Suprapubic skin (tissue), 4 donors: ENCODE measurements at regions not wholly inside any gene's neighbourhood (a gene's known extent, or its start where the extent isn't known, plus 50 kb on each side); places are given as distances from the start of the nearest gene placed in this dataset.

Experiments
- DNase-seq, 2 donors: peaks; one replicate each; pipeline ENCODE4 v3.0.0-alpha.2; 2019; ENCODE audit warnings: low spot score in 2 of 2
- H3K27ac ChIP-seq: fragments of 200-600 bp; sonication (generic); one replicate; pipeline ENCODE4 v1.5.1; 2019
- H3K27me3 ChIP-seq: fragments of 200-600 bp; sonication (generic); one replicate; pipeline ENCODE4 v1.5.1; 2019
- H3K36me3 ChIP-seq: fragments of 200-600 bp; sonication (generic); one replicate; pipeline ENCODE4 v1.5.1; 2019
- H3K4me1 ChIP-seq: fragments of 200-600 bp; sonication (generic); one replicate; pipeline ENCODE4 v1.5.1; 2019
- H3K4me3 ChIP-seq: fragments of 200-600 bp; sonication (generic); one replicate; pipeline ENCODE4 v1.5.1; 2019; ENCODE audit warnings: mild to moderate bottlenecking
- H3K9me3 ChIP-seq: fragments of 200-600 bp; sonication (generic); one replicate; pipeline ENCODE4 v1.5.1; 2019
- CTCF ChIP-seq, 2 donors: fragments of 200-600 bp in 1 of 2; fragments of 450-650 bp in 1 of 2; sonication (generic) in 1 of 2; IDR thresholded peaks; one replicate each; pipeline ENCODE4 v1.5.1; 2016 to 2019; ENCODE audit warnings: antibody characterized with exemption in 2 of 2, mild to moderate bottlenecking in 1 of 2, moderate library complexity in 1 of 2
- EP300 ChIP-seq: sonication (generic); formaldehyde crosslinking; IDR thresholded peaks from one replicate; pipeline ENCODE4 v1.6.1; 2017; ENCODE audit warnings: antibody characterized with exemption
- POLR2A ChIP-seq, 2 donors: fragments of 450-650 bp; IDR thresholded peaks; one replicate each; pipeline ENCODE4 v1.6.1; 2017; ENCODE audit warnings: antibody characterized with exemption in 2 of 2, mild to moderate bottlenecking in 2 of 2, moderate library complexity in 2 of 2
- POLR2AphosphoS5 ChIP-seq, 3 donors: sonication (generic); formaldehyde crosslinking; IDR thresholded peaks; one replicate each; pipeline ENCODE4 v1.6.1; 2017; ENCODE audit warnings: antibody characterized with exemption in 3 of 3
- WGBS: methylation state at CpG from one replicate; pipeline ENCODE4 v1.1.5; 2018; 5-methylcytosine and 5-hydroxymethylcytosine counted together

DNA sequence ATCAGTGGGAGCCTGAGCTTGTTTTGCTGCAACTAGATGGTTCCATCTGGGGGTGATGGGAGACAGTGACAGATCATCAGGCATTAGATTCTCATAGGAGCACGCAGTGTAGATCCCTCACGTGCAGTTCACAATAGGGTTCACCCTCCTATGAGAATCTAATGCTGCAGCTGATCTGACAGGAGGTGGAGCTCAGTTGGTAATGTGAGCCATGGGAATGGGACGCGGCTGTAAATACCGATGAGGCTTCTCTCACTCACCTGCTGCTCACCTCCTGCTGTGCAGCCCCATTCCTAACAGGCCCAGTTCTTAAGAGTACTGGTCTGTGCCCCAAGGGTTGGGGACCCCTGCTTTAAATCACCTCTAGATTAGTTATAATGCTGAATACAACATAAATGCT lies 137.5 kb upstream of the PLEKHM1 start:
- Histone ChIP-seq H3K27ac (no peak overlapping the region), H3K4me3 (no peak overlapping the region), H3K9me3 (no peaks in the 10 kb centered on the region), H3K27me3 (no peaks in the 10 kb centered on the region), H3K36me3 (peaks cover 55% of the 10 kb centered on the region), H3K4me1 (no peaks in the 10 kb centered on the region)
- no peak for TF ChIP-seq EP300
- no peak for TF ChIP-seq POLR2AphosphoS5 (IDR thresholded peaks at IDR 0.05)
- TF ChIP-seq POLR2A (IDR thresholded peaks at IDR 0.05), result no peak
- no peak for TF ChIP-seq CTCF (IDR thresholded peaks at IDR 0.05)
- 77% methylated on average over 5 of the region's 5 CpGs for WGBS
- DNase-seq, result no peak

DNA sequence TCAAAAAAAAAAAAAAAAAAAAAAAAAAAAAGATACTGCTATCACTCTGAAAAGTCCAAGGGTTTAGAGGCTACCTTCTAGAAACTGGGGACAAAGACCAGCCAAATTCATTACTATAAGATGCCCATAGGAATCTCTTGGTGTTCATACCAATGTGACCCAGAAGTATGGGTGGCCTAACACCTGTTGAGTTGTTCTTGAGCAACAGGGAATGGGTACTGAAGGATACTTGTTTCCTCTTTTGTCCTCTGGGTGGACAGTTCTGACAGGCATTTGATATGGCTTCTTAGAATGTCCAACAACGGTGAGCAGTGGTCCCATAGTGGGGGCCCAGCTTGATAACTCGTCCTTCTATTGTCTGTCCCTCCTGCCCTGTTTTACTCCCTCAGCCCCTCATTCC lies 141.4 kb upstream of the PLEKHM1 start:
- DNase-seq, result no peak
- WGBS, result 100% methylated on average over 2 of the region's 2 CpGs
- TF ChIP-seq POLR2AphosphoS5 (IDR thresholded peaks at IDR 0.05) (no peak), CTCF (IDR thresholded peaks at IDR 0.05) (no peak), EP300 (no peak), POLR2A (IDR thresholded peaks at IDR 0.05) (no peak)
- Histone ChIP-seq H3K36me3 (peaks cover 74% of the 10 kb centered on the region), H3K27ac (no peak overlapping the region), H3K9me3 (no peaks in the 10 kb centered on the region), H3K4me3 (no peak overlapping the region), H3K4me1 (no peaks in the 10 kb centered on the region), H3K27me3 (no peaks in the 10 kb centered on the region)

DNA sequence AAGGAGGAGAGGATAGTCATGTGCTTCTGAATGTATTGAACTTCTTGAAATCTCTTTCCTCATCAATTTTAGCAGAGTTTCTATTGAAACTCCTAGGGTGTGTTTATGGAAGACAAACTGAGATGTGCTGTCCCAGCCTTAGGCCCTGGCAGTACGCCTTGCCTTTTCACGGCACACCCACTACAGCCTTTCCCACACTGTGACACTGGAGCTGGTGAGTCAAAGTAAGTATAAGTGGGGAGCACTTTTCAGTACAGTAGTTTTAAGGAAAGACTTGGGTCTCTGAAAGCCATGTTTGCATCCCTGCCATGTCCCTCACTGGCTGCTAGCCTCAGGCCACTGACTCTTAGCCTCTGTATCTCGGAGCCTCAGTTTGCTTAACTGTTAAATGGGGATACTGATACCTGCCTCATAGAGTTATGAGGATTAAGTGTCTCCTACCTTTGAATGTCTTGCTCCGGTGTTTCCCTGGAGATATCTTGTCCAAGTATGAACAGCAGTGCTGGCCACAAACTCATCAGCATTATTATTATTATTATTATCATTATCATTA lies 144.7 kb upstream of the CRHR1 start:
- 69% methylated on average over 4 of the region's 4 CpGs for WGBS
- Histone ChIP-seq H3K27me3 (no peaks in the 10 kb centered on the region), H3K4me3 (no peak overlapping the region), H3K27ac (no peak overlapping the region), H3K4me1 (no peaks in the 10 kb centered on the region), H3K9me3 (no peaks in the 10 kb centered on the region), H3K36me3 (peaks cover 26% of the 10 kb centered on the region)
- DNase-seq, result no peak
- TF ChIP-seq POLR2AphosphoS5 (IDR thresholded peaks at IDR 0.05), result no peak
- no peak for TF ChIP-seq POLR2A (IDR thresholded peaks at IDR 0.05)
- TF ChIP-seq CTCF (IDR thresholded peaks at IDR 0.05), result no peak
- TF ChIP-seq EP300, result no peak

- TF ChIP-seq CTCF (IDR thresholded peaks at IDR 0.05) (peak; percentile 91 to 92), POLR2A (IDR thresholded peaks at IDR 0.05) (no peak)
- Histone ChIP-seq H3K27ac (no peak overlapping the region), H3K27me3 (peaks cover 4% of the 10 kb centered on the region), H3K4me1 (no peaks in the 10 kb centered on the region), H3K4me3 (no peak overlapping the region), H3K9me3 (no peaks in the 10 kb centered on the region), H3K36me3 (peaks cover 18% of the 10 kb centered on the region)
- DNase-seq, result peak in 1 of 2 donors; percentile 69
- 11% methylated on average over 3 of the region's 3 CpGs for WGBS
Measured at GRCh38 chr17:45640141-45640850, 143.8 kb upstream of the CRHR1 start.

GRCh38 chr17:45641541-45641940 lies 142.6 kb upstream of the CRHR1 start:
- Histone ChIP-seq H3K4me3 (no peak overlapping the region), H3K27me3 (peaks cover 9% of the 10 kb centered on the region), H3K27ac (no peak overlapping the region), H3K36me3 (peaks cover 6% of the 10 kb centered on the region), H3K9me3 (no peaks in the 10 kb centered on the region), H3K4me1 (no peaks in the 10 kb centered on the region)
- WGBS, result 81% methylated on average over 5 of the region's 5 CpGs
- DNase-seq, result no peak
- TF ChIP-seq POLR2A (IDR thresholded peaks at IDR 0.05), result no peak
- no peak for TF ChIP-seq EP300
- no peak for TF ChIP-seq POLR2AphosphoS5 (IDR thresholded peaks at IDR 0.05)
- no peak for TF ChIP-seq CTCF (IDR thresholded peaks at IDR 0.05)
